AG09309 (cell line): ENCODE measurements at regions not wholly inside any gene's neighbourhood (a gene's known extent, or its start where the extent isn't known, plus 50 kb on each side); places are given as distances from the start of the nearest gene placed in this dataset.
"Not testable (repeated sequence)": the region's sequence is repeated elsewhere in the genome, so short reads cannot be mapped to it uniquely, and the experiment has no call there.

Source experiments
- DNase-seq: peaks from one replicate; pipeline ENCODE4 v3.0.0-alpha.2; 2010; ENCODE audit warnings: low read depth
- H3K4me3 ChIP-seq: 2 replicates; pipeline ENCODE4 v1.5.1; 2011; ENCODE audit warnings: mild to moderate bottlenecking, low read depth, low read length, moderate library complexity; ENCODE audit not compliant: control insufficient read depth
- TF ChIP-seq, protein P1 (sequence below): IDR thresholded peaks from 2 replicates; pipeline ENCODE4 v1.5.1; 2011; ENCODE audit warnings: mild to moderate bottlenecking, low read depth, low read length, inconsistent platforms; ENCODE audit not compliant: insufficient read depth, control insufficient read depth; ENCODE audit errors: missing control alignments

GRCh38 chr4:115456231-115456630 is 342.8 kb upstream of the NDST4 start:
- H3K4me3 ChIP-seq: no peak overlapping the region
- TF ChIP-seq, protein P1, sequence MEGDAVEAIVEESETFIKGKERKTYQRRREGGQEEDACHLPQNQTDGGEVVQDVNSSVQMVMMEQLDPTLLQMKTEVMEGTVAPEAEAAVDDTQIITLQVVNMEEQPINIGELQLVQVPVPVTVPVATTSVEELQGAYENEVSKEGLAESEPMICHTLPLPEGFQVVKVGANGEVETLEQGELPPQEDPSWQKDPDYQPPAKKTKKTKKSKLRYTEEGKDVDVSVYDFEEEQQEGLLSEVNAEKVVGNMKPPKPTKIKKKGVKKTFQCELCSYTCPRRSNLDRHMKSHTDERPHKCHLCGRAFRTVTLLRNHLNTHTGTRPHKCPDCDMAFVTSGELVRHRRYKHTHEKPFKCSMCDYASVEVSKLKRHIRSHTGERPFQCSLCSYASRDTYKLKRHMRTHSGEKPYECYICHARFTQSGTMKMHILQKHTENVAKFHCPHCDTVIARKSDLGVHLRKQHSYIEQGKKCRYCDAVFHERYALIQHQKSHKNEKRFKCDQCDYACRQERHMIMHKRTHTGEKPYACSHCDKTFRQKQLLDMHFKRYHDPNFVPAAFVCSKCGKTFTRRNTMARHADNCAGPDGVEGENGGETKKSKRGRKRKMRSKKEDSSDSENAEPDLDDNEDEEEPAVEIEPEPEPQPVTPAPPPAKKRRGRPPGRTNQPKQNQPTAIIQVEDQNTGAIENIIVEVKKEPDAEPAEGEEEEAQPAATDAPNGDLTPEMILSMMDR: no peak
- DNase-seq: no peak

- DNase-seq: no peak
- TF ChIP-seq, protein P1: no peak
- no peak overlapping the region for H3K4me3 ChIP-seq
These were observed 340.8 kb upstream of the NDST4 start for GRCh38 chr4:115454228-115454627.

GRCh38 chr4:115453416-115453815 is 340.0 kb upstream of the NDST4 start:
- TF ChIP-seq, protein P1: no peak
- DNase-seq: no peak
- H3K4me3 ChIP-seq: no peak overlapping the region

DNA sequence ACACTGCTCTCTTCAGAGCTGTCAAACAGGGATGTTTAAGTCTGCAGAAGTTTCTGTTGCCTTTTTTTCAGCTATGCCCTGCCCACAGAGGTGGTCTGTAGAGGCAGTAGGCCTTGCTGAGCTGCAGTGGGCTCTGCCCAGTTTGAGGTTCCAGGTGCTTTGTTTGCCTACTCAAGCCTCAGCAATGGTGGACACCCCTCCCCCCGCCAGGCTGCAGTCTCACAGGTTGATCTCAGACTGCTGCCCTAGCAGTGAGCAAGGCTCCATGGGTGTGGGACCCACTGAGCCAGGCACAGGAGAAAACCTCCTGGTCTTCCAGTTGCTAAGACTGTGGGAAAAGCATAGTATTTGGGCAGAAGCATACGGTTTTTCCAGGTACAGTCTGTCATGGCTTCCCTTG is 338.8 kb upstream of the NDST4 start:
- not testable (repeated sequence) for H3K4me3 ChIP-seq, DNase-seq

- TF ChIP-seq, protein P1: no peak
- H3K4me3 ChIP-seq: no peak overlapping the region
- DNase-seq: no peak
These were observed 324.3 kb upstream of the NDST4 start for GRCh38 chr4:115437739-115438138.

DNA sequence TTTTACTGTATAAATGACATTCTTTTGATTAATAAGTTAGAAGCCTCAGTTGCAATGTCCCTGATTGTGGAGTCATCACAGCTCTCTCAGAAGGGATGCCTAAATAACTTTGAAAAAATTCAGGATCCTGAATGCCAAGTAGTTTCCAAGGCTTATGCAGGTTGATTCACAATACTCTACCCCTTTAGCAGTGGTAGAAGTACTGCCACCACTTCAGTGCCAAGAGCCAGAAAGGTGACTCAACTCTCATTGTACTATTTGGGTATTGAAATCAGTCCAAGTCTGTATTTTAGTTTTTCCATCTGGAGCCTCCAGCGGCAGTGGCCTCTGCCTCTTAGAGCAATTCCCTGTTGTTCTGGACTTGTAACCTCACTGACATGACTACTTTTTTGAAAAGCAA is 320.1 kb upstream of the NDST4 start:
- TF ChIP-seq, protein P1: no peak
- no peak overlapping the region for H3K4me3 ChIP-seq
- DNase-seq: no peak

- DNase-seq: no peak
- TF ChIP-seq, protein P1: no peak
- H3K4me3 ChIP-seq: no peak overlapping the region
These were observed 316.6 kb upstream of the NDST4 start for GRCh38 chr4:115430024-115430423.
